NCI-H128 (cell line): ENCODE measurements at regions not wholly inside any gene's neighbourhood (a gene's known extent, or its start where the extent isn't known, plus 50 kb on each side); places are given as distances from the start of the nearest gene placed in this dataset.
"Not testable (repeated sequence)": the region's sequence is repeated elsewhere in the genome, so short reads cannot be mapped to it uniquely, and the experiment has no call there.

ENCODE experiments used
- DNase-seq: peaks from one replicate; lab custom pipeline; 2025; ENCODE audit not compliant: unreplicated experiment; lab: John Stamatoyannopoulos, UW

GRCh38 chr1:93773049-93773838 lies 91.6 kb upstream of the BCAR3 start:
- no peak for DNase-seq

- DNase-seq, result no peak
Observed at GRCh38 chr1:93771843-93772242, 90.2 kb upstream of the BCAR3 start.

- no peak for DNase-seq
Observed at GRCh38 chr1:93770640-93771039, 89.0 kb upstream of the BCAR3 start.

- DNase-seq, result no peak
Observed at GRCh38 chr1:93769777-93770176, 88.1 kb upstream of the BCAR3 start.

GRCh38 chr1:93768380-93768863 lies 86.8 kb upstream of the BCAR3 start:
- DNase-seq, result no peak

GRCh38 chr1:93766451-93766850 lies 84.8 kb upstream of the BCAR3 start:
- DNase-seq, result no peak

- no peak for DNase-seq
Observed at GRCh38 chr1:93765099-93765498, 83.5 kb upstream of the BCAR3 start.

- no peak for DNase-seq
Observed at GRCh38 chr1:93764366-93764750, 82.7 kb upstream of the BCAR3 start.

- no peak for DNase-seq
Observed at GRCh38 chr1:93763704-93764365, 82.2 kb upstream of the BCAR3 start.

- no peak for DNase-seq
Observed at GRCh38 chr1:93758842-93759515, 77.3 kb upstream of the BCAR3 start.

- DNase-seq, result no peak
Observed at GRCh38 chr1:93757256-93758036, 75.8 kb upstream of the BCAR3 start.

GRCh38 chr1:93756657-93757056 lies 75.0 kb upstream of the BCAR3 start:
- no peak for DNase-seq

- DNase-seq, result not testable (repeated sequence)
Observed at GRCh38 chr1:93755251-93755715, 73.6 kb upstream of the BCAR3 start.

- DNase-seq, result no peak
Observed at GRCh38 chr1:93753791-93754763, 72.4 kb upstream of the BCAR3 start.

- no peak for DNase-seq
Observed at GRCh38 chr1:93751377-93752250, 70.0 kb upstream of the BCAR3 start.

GRCh38 chr1:93750955-93751354 lies 69.3 kb upstream of the BCAR3 start:
- DNase-seq, result no peak

- DNase-seq, result no peak
Observed at GRCh38 chr1:93749894-93750301, 68.3 kb upstream of the BCAR3 start.

- no peak for DNase-seq
Observed at GRCh38 chr1:93749487-93749886, 67.8 kb upstream of the BCAR3 start.
